Activated naive CD4-positive, alpha-beta T cell (primary cell): ENCODE measurements at regions not wholly inside any gene's neighbourhood (a gene's known extent, or its start where the extent isn't known, plus 50 kb on each side); places are given as distances from the start of the nearest gene placed in this dataset.

ENCODE experiments used
- DNase-seq, 4 experiments: peaks; one replicate each; lab custom pipeline; 2025; lab: John Stamatoyannopoulos, UW

DNA sequence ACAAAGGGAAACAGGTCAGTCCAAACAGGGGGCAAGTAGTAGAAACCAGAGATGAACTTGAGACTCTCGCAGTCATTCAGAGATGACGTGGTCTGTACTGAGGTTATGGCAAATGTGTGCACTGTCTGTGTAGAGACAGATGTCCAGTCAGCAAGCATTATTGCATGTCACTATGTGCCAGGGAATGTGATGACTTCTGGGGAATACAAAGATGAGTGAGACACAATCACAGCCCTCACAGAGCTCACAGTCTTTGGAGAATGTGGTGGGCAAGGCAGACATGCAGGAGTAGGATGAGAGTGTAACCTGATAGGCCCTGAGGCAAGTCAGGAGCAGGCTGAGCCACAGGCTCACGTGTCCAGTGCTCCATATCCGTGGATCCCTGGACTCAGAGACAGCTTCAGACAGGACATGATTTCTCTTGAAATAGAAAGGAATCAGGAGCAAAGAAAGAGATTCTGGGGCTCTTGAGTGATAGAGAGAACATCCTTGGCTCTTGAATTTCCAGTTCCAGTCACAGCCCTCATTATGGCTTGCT is 550.7 kb downstream of the ETS1 start:
- DNase-seq: no peak

DNA sequence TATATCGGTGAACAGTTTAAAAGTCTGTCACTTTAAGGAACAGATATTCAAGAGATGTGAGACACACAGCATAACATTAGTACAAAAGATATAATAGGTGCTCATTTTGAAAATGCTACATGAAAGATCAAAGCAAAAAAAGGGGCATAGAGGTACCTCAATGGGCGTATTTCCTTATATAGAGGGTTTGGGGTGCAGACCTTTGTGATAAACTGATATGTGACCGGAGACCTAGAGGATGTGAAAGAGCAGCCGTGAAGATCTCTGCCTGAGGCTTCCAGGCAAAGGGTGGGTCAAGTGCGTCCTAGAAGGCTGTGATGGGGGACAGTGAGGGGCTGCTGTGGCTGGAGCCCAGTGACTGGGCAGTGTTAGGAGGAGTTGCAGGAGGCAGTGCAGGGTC is 551.4 kb downstream of the ETS1 start:
- DNase-seq: no peak

DNA sequence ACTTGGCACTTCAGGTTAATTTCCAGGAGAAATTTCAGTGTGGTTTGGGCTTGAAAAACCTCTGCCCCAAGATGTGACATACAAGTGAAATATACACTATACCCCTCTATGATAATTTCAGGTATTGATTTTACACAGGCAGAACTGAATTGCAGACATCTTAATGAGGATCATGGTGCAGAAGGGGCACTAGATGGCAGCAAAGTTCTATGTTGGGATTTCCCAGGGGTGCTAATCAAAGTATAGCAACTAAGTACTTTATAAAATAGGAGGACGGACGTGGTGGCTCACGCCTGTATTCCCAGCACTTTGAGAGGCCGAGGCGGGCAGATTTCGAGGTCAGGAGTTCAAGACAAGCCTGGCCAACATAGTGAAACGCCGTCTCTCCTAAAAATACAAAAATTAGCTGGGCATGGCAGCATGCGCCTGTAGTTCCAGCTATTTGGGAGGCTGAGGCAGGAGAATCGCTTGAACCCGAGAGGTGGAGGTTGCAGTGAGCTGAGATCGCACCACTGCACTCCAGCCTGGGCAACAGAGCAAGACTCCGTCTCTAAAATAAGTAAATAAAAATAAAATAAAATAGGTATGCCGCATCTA is 555.7 kb downstream of the ETS1 start:
- DNase-seq: peak in 3 of 4 experiments; percentile 7 to 32 (median 23)

DNA sequence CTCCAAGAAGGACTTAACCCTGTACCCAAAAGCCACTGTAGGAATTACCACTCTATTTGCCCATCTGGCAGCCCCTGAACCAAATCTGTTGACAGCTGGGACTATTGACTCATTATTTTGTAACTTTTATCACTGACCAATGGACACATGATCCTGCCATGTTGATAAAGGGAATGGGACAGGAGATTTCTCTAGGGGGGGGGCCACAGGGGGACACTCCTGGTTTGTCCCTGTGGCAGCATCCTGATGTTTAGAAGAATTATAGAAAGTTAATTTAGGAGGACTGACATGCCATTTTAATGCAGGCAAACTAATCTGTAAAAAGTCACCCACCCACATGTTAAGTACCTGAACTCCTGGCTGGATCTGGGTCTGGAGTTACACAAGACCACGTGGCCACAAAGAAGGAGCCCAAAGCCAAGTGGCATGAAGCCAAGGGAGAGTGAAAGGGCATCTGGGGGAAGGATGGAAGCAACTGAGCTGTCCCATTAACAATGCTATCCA is 558.1 kb downstream of the ETS1 start:
- DNase-seq: no peak

DNA sequence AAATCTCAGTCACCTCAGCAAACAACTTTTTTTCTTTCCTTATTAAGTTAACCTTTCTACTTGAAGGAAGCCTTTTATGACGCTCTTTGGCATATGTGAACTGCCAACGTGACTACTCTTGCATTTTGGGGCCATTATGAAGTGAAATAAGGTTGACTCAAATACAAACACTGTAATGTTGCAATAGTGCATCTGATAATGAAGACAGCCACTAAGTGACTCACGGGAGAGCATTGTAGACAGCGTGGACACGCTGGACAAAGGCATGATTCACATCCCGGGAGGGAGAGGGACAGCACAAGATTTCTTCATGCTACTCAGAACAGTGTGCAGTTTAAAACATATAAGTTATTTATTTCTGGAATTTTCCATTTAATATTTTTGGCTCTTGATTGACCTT is 560.8 kb downstream of the ETS1 start:
- no peak for DNase-seq

DNA sequence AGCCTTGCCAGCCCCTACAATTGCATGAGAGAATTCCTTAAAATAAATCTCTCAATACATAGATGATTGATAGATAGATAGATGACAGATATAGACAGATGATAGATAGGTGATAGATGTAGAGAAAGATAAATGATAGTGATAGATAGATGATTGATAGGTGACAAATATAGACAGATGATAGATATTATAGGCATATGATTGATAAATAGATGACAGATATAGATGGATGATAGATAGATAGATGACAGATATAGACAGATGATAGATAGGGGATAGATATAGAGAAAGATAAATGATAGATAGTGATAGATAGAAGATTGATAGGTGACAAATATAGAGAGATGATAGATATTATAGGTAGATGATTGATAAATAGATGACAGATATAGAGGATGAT is 564.6 kb downstream of the ETS1 start:
- DNase-seq: no peak

DNA sequence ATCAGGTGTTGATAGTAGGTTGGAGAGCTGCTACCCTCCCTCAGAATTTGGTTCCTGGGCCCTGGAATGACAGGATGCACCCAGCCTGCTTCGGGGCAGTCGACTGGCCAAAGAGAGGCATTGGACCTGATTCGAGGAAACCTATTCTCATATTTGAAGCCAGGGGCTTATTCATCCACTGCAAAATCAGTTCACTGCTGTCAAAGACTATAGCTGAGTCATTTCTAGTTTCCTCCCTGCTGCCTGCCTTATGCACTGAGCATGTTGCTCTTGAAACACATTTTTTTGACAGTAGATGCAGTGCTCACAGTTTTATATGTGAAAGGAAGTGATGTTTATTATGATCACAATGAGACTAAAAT is 565.4 kb downstream of the ETS1 start:
- DNase-seq: no peak

DNA sequence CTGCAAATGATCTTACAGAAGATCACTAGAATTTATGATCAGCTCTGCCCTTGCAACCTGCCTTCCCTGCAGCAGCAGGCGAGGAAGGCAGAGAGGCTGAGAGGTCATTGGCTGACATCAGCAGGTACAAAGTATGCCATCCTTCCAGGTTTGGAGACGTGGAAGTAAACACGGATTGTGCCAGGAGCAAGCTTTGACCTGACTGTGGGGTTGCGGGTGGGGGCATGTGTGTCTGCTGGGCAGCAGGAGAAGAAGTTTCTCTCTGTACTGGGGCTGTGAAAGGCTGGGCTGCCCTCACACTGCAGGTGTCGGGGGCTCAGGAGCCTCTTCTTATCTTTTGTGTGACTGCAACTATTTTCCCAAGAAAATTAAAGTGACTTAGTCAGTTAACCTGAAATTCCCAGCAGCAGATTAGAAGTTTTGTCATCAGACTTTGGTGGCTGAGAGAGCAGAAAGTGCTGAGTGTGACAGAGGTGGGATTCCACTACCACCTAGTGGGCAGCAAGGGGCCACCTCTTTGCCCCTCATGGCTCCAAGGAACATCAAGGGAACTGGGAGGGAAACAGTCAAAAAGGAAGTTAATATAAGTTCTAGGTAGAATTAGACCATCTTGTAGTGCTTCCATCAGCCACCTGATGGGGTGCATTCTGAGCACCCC is 565.9 kb downstream of the ETS1 start:
- DNase-seq: no peak

DNA sequence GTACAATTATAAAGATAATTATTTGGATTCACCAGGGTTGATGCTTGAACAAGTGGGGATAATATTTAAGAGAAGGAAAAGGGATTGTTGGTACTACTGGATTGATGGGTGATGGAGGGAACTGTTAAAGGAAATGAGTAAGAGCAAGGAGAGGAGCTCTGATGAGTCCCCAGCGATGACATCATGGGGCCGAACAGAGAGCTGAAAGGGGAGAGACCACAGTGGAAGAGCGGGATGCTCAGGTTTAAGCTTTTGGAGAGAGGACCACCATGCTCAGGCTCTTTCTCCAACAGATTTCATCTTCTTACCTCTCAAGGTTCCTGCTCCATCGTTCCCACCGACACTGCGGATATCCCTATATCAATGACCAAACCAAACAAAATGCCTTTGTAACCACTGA is 568.7 kb downstream of the ETS1 start:
- DNase-seq: no peak

DNA sequence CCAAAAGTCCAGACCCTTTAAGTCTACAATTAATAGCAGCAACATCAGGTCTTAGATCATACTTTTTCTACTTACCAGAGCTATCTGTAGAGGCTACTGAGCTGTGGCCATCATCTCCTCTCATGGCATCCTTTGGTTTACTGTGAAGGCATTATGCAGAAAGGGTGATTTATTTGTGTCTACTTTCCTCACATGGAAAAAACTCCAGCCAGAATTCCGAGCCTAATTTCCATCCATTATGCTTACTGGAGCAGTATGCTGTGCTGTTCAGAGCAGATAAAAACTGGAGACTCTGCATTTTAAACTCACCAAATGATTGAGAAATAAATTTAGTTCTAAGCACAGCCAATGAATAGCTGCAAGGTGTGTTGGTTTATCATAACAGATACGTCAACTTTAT is 581.8 kb downstream of the ETS1 start:
- no peak for DNase-seq

DNA sequence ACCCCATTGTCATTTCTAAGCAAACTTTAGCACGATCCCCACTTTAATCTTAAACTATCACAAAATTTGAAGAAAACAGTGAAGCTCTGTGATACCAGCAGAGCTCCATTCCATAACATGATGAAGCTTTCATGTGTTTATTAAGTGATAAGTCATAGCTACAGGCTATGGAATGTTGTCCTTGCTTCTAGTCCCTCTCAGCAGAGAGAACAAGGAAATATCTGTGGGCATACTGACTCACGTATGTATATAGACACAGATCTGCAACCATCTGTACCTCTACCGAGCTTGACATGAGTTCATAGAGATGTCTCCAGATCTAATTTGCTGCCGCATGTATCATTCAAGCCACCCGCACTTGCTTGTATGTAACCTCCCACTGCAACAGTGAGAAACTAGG is 588.9 kb downstream of the ETS1 start:
- DNase-seq: no peak

DNA sequence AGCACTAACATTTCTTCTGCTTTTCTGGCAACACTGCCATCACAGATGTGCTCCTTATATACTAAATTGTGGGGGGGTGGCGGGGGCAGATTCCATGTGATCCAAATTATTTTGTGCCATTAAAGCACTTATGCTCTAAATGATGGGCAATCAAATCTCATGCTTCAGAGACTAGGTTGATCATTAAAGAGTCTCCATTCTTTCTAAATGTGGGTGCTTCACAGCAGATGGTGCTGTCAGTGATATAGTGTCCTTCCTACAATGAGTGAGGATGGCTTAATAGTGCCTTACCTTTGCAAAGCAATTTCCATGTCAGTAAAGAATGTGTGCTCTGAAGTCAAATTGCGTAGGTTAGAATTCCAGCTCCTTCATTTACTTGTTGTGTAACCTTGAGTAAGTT is 589.8 kb downstream of the ETS1 start:
- DNase-seq: no peak

DNA sequence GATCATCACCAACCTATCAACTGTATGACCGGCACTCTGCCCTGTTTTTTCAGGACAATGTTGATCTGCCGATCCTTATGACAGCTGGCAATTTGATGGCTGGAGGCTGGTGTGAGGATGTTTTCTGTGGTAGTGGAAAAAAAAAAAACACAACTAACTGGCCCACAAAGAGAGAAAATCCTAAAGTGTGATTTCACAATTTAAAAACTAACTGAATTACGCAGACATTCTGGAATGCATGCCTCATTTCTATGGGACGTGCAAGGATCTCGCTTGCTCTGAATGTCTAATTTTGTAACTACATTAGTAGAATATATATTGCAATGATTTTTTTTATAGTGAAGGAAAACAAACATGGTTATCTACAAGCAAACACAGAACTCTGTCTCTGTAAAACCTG is 590.5 kb downstream of the ETS1 start:
- no peak for DNase-seq

DNA sequence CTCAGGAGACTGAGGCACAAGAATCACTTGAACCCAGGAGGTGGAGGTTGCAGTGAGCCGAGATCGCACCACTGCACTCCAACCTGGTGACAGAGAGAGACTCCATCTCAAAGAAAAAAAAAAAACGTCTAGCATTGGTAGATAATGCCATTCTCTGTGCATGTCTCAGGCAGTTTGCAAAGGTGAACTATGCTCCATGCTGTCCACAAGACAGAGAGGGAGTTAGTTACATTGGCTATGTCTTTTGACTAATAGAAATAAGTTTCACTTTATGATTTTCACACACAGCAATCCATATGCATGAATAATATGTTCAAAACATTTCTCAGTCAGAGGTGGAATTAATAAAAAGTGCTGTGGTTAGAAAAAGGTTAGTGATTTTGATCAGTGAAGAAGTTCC is 591.4 kb downstream of the ETS1 start:
- DNase-seq: no peak

DNA sequence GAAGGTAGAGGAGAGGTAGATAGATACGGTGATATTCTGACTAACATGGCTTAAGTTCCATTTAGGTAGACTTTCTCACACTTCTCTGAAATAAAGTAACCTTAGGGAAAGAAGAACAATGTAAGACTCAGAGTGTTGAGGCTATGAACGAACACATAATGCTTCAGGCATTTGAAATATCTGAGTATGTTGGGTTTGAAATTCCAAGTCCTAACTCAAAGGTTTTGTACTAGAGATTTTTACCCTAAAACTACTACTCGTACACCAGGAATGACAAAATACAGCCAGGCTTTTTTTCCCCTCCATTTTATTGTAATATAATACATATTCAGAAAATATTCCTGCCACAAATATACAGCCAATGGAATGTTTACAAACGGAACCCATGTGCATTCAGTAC is 592.6 kb downstream of the ETS1 start:
- DNase-seq: no peak

DNA sequence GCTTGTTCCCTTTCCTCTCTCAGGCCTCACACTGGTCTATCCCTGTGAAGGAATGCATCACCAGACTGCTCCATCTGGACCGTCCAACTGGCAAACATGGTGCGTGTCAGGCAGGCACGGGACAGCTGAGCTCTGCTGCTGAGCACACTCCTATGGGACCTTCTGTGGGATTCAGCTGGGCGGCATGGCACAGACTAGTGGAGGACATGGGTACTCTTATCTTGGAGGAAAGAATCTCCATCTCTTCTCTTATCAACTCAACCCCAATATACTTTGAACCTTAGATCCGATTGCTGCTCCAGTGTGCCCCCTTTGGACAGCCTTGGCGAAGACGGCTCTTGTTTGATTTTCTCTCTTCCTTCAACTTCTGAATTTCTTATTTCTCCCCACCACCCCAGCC is 593.6 kb downstream of the ETS1 start:
- no peak for DNase-seq

DNA sequence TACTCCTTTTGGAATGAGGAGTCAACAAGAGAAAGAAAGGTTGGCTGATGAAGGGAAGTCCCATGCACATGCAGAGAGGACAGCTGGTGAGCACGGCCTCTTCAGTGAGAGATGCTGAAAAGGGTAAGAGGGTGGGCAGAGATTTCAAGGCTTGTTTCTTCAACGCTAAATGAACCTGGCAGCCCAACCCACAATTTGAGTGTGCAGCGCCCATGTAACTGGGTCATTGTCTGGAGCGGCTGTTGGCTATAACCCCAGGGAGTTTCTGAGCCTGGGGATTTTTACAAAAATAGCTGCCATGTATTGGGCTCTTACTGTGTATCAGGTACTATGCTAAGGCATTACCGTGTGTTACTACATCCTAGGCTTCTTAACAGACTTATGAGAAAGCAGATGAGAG is 594.1 kb downstream of the ETS1 start:
- DNase-seq: no peak

DNA sequence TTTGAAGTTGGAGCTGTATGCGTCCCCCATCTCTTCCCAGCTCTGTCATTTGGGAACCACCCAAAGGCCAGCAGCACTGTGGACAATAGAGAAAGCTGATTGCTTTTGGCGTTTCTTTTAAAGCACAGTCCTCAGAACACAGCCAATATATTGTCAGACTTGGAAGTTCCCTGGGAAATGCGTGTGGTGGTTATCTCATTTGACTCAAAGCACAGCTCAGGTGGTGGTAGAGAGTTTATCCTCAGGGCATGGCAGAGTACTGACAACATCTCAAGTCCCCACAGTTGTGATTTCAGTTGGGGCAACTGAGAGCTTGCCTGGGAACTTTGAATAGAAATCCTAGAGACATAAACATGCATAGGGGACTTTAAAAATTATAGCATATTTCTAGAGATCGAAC is 601.3 kb downstream of the ETS1 start:
- DNase-seq: no peak

DNA sequence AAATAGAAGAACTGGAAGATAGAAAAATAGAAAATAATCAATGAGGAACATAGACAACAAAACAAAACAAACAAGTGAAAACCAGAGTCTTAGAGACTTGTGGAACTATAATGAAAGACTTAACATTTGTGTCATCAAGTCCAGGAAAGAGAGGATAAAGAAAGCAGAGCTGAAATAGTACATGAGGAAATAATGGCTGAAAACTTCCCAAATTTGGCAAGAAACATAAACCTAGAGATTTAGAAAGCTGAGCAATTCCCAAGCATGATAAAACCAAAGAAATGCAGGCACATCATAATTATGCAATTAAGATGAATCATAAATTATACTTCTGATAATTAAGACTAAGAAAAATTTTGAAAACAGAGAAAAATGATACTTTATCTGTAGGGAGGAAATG is 614.5 kb downstream of the ETS1 start:
- no peak for DNase-seq

DNA sequence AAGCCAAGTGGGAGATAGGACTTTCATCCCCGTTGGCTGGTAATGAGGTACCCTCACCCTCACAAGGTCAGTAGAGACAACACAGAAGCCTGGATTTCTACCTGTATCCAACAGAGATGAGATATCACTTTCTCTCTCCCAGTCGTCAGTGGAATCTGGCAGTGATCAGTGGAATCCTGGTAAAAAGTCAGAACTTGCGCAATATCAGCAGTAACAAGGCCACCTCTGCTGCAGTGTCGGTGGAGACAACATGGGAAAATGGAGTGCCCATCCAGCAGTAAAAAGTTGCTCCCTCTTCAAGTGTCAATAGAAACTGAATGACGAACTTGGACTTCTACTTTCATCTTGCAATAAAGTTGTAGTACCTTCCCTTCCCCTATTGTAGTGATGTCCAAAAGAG is 615.9 kb downstream of the ETS1 start:
- DNase-seq: no peak

DNA sequence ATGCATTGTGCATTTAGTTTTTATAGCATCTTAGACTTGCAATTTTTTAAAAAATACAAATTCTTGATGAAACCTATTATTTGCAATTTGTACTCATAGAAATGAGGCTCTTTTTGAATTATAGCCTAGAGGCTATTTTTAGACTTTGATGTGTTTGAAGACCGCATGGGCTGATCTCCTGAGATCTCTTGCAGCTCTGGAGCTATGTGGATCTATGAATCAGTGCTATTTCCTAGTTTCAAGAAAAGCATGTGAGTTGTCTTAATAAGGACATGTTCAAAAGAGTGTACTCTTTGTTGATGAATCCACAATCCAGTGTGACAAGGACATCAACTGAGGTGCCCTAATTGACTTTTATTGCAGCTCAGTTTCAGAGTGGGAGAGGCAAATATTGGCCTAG is 620.5 kb downstream of the ETS1 start:
- DNase-seq: no peak

DNA sequence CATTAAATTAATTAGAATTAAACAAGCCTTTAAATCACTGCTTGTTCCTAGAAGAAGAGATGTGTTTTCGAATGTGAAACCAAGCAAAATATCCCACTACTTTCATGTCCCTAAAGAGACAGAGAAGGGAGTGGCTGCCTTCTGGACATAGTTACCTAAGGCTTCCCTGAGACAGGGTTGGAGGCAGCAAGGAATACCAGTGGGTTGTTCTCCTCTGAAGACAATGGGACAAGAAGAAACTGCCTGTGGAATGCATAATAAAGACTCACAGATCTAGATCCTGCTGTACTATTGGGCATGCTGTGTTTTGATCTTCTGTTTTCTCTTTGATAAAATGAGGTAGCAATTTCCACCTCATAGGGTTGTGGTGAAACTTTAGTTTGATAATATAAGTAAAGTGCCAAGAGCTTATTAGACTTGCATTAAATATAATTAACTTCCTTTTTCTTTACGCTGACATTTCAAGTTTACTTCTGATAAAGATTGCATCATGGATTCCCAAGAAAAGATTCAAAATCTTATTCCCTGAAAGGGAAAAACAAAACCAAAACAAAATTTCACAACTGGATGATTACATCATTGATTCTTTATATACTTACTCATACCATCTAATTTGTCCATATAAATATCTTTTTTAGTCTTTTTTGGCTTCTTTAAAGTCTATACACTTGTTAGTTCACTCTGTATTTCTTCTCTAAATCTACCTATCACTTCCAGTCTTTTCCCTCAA is 621.3 kb downstream of the ETS1 start:
- no peak for DNase-seq

DNA sequence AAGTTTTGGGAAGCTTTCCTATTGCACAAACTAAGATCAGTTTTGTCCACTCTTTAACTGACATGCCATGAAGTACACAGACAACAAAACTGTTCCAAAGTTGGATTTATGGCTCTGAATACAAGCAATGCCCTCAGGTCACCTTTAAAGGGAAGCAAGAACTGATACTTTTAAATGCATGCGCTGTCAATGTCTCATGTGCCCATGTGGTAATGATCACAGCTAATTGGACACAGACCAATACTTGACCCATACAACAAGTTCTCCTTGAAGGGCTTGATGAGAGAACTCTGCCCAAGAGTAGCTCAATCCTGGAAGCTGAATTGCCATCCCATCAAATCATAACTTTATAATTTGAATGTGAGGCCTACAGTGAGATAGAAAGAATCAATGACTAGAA is 624.9 kb downstream of the ETS1 start:
- no peak for DNase-seq
